Skeletal muscle cell (primary cell): ENCODE measurements at regions not wholly inside any gene's neighbourhood (a gene's known extent, or its start where the extent isn't known, plus 50 kb on each side); places are given as distances from the start of the nearest gene placed in this dataset.

ENCODE experiments used
- DNase-seq: peaks from one replicate; pipeline ENCODE4 v3.0.0-alpha.2; 2010; ENCODE audit warnings: low read depth
- H3K4me3 ChIP-seq: 2 replicates; pipeline ENCODE4 v1.5.1; 2011; ENCODE audit warnings: low read depth, mild to moderate bottlenecking, control low read depth, low read length, moderate library complexity

DNA sequence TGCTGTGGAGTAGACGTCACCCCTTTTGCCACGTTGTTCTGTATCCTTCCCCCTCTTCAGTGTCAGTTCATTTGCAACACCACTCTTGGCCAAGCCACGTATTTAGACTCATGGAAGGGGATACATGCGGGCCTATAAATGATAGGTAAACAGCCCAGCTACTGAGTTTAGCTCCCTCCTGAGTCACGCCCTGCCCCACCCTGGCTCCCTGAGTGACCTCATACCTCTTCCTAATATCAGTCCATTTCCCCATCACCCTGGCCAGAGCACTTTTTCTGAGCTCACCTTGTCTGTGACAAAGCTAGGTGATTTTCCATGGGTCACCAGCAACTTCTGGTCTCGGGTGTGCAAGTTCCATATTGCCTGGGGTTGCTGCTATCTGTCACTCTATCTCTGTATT is 147.2 kb upstream of the MAF start:
- no peak overlapping the region for H3K4me3 ChIP-seq
- no peak for DNase-seq

DNA sequence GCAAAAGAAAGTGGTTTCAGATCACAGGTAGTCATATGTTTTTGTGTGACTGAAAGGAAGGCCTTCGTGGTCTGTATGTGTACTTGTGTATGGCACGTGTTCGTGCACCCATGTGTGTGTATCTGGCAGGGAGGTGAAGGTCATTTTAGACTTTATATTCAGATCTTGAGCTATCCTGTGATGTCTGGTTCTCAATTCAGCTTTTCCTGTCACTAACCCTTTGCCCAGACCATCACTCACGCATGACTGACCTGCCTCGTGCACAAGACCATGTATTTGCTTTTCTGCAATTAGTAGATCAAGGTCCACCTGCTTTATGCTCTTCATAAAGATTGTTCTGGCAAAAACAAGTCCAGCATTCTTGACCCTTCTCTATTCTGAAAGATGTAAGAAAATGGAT is 139.7 kb upstream of the MAF start:
- DNase-seq, result no peak
- no peak overlapping the region for H3K4me3 ChIP-seq

DNA sequence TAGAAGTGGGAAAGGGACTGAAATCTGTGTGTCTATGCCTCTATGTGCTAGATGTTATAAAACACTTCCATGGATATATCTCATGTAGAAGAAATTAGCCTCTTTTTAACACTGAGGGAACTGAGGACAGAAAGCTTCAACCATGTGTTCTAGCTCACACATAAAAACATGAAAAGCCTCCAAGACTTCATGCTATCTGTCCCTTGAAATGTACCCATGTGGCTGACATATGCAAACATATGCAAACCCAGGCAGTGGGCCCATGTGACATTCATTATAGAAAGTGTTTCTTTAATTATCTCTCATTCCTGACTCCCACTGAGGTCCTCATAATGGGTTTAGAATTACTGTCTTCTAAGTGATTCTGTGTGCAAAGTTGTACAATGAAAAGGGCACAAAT is 134.7 kb upstream of the MAF start:
- DNase-seq, result no peak
- no peak overlapping the region for H3K4me3 ChIP-seq

DNA sequence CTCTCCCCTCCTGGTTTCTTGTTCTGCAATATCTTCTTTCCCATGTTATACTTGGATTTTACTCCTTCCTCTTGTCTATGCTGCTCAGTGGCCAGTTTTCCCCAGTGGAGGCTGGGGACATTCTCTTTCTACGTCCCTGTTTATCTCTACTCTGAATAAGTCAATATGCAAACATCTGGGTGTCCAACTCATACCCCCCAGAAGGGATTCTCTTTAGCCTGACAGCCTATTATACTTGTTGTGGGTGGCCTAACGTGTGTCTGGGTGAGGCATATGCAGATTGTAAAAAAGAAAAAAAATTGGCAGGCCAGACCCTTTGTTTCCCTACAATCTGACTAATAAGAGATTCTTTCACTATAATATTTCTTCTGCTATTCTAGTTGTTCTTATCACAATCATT is 134.2 kb upstream of the MAF start:
- no peak overlapping the region for H3K4me3 ChIP-seq
- DNase-seq, result no peak

DNA sequence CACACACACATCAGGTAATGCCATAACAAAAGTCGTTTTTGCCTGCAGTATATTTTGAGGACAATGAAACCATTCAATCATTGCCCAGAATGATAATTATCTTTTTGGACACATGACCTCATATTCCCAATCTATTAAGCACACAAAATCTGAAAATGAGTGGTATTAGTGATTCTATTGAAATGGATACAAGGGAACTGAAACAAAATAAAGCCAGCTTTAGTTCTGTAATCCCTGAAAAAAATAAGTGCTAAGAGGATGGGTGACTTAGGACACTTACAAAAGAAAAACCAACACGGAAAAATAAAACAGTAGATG is 128.3 kb upstream of the MAF start:
- H3K4me3 ChIP-seq, result no peak overlapping the region
- no peak for DNase-seq

DNA sequence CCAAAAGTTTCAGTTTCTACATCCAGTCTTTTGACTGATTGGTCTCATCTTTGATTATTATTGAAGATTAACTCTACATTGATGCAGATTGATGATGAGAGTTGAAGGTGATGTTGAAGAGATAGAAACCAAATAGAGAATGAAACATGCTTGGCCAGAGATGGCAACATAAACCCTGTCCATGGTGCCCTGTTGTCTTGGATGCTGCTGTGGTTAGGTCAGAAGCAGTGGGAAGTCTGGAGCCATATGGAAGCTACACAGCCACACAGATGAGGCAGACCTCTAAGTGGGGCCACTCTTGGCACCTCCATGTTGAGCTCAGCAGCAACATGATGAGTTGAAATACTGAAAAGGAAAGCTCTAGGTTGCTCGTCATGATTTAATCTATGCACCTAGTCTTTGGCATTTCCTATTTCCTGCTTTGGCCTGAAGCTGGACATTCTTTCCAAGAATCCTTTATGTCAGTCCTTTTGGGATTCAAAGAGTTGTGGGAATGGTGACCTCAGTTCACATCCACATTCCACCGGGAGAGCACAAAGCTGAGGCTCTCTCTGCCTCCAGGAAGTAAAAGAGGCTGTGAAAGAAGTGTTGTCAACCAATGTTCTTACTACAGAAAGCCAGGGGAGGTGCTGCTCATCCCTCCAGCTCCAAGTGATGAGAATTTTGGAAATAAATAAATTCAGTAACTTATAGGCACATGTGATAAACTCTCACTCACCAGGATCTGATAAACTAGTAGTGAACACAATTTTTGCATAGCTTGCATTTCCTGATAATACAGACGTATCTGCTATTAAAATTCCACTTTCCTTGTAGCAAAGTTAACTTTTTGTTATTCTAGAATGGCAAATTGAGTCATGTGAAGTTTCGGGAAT is 127.7 kb upstream of the MAF start:
- H3K4me3 ChIP-seq, result no peak overlapping the region
- no peak for DNase-seq

DNA sequence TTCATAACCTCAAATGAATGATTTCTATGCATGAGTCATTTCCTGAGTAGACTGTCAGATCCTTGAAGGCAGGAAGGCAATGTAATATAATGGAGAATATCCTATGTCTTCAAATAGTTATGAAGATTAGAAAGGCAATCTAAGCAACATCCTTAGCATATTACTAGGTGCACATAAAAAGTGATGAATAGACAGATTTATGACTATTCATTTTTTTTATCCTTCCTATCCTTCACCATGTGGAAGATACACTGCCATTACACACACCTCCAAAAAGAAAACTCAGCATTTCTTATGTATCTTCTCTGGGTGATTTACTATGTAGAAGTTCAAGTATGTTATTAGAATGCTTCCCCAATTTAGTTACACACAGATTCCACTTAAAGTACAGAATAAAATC is 126.4 kb upstream of the MAF start:
- no peak for DNase-seq

DNA sequence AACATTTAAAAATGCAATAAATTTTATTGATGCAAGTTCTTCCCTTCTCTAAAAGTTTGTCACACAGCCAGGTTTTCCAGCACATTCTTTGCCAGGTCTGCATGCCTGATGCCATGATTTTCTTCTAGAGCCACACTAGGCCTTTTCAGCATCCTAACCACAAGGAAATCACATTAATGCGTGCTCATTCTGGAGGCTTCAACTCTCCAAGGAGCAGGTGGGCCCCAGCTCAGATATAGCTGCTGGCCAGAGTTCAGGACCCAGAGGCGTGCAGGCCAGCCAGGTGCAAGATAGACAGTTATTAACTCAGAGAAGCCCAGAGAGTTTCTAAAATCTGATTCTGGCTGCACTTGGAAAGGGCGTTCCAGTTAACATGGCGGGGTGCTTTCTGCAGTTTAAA is 124.5 kb upstream of the MAF start:
- DNase-seq, result no peak
- no peak overlapping the region for H3K4me3 ChIP-seq

More for the DNA sequence above, 126.4 kb upstream of the MAF start:
- no peak overlapping the region for H3K4me3 ChIP-seq

DNA sequence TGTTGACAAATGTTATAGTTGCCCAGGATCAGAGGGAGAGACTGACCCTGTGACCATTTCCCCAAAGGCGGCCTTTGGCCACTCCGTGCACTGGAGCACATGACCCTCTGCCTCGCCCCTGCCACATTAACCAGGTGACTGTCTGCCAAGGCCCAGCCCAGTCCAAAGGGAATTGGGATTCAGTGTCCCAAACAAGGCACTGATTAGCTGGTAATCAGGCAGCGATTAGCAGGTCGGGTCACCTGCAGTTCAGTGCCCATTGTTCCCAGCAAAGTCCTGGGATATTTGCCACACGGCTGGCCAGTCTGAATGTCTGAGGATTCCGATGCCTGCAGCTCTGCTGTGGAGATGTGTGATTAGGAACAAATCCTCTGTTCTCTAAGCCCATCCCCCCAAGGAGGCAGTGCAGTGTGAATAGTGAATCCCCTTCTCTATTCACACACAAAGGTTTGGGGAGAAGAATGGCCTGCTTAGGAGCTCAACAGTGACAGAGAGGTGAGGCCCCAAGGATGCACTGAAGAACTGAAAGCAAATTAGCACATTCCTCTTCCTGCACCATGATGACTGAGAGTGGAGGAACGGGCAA is 123.1 kb upstream of the MAF start:
- H3K4me3 ChIP-seq, result no peak overlapping the region
- DNase-seq, result no peak

DNA sequence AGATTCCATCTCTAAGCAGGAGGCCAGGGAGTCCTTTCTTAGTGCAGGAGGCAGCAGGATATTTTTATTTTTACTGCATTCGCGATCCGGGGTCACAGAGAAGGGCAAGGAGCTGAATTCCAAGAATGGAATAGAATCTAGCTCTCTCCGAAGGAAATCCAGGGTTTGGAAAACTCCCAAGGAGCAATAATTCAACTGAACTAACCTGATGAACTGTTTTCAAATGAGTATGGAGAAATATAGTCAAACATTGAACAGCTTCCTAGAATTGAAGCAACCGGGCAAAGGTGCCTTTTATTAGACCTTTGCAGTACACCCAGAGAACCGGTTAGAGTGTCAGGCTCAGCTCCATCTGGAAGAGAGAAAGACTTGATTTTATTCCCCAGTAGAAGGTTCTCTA is 120.7 kb upstream of the MAF start:
- DNase-seq, result no peak
- no peak overlapping the region for H3K4me3 ChIP-seq

DNA sequence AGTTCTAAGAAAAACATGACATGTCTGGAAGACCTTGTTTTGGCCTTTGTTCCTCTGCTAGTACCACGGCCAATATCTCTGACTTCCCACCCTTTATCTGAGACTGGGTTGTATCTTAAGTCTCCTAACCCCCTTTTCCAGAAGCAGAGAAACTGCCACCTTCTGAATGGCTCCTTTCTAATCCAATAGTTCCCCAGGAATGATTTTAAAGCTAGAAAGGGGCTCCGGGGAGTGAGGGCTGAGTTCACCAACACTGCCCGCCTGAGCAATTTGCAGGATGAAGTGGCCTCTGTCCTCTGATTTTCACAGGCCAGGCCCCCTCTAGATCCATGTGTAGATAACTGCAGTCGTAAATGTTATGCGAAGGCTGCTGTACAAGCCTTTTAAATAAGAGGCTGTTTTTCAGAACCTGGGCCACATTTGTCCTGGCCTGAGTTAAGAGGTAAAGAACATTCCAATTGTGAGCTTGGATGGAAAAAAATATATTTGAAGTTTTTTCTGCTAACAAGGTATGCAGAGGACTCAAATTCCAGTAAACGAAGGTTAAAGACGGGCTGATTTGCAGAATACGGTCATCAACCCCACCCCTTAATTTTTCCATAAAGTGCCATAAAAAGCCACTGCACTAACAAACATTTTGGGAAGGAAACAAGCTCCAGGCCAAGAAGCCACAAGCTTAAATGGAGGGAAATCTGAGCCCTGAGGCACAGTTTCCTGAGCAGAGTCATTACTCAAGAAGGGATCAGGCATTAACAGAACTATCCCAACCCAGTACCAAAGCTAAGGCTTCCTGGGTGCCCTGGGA is 117.0 kb upstream of the MAF start:
- no peak overlapping the region for H3K4me3 ChIP-seq

DNA sequence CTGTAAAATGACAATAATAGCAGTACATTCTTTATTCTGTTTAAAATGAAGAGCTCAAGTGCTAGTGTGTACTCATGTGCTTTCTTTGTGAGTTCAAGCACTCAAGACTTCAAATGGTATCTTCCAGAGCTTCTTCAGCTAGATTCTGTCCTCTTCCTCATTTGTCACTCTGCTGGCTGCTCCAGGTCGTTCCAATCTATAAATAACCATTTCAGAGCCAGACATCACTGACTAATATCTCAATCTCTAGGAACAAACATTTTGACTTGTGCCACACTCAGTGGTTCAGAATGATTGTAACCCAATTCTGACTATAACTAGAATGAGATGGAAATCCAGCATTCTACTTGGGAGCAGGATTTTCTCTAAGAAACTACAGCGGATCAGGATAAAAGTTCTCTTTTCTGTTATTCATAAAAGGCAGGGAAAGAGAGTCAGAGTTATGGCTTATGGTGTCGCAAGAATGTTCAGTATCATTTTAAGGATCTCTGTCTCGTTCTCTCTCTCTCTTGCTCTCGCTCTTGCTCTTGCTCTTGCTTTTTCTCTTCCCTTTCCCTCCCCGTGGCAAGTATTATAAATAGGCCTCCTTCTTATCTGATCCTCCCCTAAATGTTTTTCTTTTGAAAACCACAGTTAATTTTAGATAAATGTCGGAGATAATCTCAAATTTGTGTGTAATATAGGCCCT is 116.3 kb upstream of the MAF start:
- no peak for DNase-seq
- no peak overlapping the region for H3K4me3 ChIP-seq

More for the DNA sequence above, 117.0 kb upstream of the MAF start:
- DNase-seq, result no peak

DNA sequence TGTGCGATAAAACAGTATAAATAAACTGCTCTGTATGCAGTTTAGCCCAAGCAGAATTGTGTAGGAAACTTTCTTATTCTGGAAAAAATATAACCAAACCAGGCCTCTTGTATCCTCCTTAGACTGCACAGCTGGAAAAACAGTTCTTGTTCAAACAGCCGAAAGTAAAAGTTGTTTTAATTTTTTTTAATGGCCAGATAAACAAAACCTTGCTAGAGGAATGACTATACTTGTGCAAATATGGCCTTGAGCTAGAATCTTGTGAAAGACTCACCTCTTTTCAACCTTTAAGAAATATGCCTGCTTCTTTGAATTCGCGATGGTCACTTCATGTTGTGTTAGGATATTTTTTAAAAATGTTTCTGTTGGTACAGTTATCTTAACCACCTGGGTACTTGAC is 114.5 kb upstream of the MAF start:
- H3K4me3 ChIP-seq, result no peak overlapping the region
- DNase-seq, result no peak

DNA sequence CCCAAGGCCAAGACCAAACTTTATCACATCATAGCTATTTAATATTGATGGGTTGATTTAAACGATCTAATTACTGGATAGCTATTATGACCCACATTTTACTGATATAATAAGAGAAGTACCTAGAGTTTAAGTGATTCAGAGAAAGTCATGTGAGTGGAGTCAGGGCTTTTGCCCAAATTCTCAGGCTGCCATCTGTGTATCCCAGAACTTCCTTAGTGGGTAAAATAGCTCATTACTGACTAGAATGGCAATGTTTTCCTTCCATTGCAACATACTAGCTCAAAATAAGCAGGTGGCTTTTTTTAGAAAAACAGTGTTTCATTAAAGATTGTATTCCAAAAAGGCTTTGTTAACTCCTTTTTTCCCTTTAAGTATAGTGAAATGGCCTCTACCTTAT is 113.9 kb upstream of the MAF start:
- no peak for DNase-seq
- H3K4me3 ChIP-seq, result no peak overlapping the region

DNA sequence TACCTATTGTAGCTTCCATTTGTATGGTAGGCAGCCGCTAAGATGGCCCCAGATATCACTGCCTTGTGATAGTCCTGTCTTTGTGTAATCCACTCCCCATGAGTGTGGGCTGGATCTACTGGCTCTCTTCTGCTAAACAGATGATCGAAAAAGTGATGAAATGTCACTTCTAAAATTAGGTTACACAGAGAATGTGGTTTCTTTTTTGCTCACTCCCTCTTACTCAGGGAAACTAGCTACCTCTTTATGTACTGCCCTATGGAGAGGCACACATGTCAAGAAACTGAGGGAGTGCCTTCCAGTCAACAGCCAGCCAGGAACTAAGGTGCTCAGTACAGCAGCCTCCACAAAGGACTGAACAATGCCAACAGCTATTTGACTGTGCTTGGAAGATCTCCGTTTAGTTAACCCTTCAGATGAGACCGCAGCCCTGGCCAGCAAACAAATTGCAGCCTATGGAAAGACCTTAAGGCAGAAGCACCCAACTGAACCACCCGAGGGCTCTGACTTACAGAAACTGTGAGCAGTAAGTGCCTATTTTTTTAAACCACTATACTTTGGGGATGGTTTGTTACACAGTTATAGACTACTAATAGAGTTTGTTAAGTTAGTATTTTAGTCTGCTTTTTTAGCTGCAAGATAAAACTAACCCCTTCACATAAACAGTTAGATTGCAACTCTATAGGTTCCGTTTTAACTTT is 113.2 kb upstream of the MAF start:
- H3K4me3 ChIP-seq, result no peak overlapping the region
- no peak for DNase-seq

DNA sequence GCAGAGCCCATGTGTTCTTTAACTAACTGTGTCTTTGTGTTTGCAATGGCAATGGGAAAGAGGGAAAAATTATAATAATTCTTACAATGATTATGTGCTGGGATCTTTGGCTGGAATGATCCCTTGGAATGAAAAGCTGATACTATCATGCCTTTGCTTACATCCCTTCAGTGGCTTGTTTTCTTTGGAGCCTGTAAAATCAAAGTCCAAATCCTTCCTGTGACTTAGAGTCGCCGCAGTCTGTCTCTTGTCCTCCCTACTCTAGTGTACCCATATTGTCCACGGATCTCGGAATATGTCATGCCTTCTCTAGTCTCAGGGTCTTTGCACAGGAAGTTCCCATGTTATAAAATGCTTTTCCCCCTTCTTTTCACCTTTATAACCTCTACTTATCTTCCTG is 111.7 kb upstream of the MAF start:
- DNase-seq, result no peak
- no peak overlapping the region for H3K4me3 ChIP-seq

DNA sequence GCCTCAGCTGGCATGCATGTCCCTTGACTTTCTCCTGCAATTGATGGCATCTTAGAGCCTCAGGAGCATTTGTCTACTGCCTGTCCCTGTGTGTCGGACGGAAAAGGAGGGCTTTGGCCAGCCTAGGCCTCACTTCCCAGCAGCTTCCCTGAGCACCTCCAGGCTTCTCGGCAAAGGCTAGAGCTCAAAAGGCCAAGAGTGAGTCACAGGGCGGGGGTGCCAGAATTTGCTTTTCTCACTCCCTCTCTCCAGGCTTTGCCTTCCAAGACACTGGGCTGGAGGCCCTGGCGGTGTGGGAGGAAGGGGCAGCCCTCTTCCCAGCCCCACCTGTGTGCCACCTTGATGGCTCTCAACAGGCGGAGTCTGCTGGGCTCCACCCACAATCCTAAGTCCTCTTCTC is 107.3 kb upstream of the MAF start:
- no peak overlapping the region for H3K4me3 ChIP-seq
- DNase-seq, result no peak

DNA sequence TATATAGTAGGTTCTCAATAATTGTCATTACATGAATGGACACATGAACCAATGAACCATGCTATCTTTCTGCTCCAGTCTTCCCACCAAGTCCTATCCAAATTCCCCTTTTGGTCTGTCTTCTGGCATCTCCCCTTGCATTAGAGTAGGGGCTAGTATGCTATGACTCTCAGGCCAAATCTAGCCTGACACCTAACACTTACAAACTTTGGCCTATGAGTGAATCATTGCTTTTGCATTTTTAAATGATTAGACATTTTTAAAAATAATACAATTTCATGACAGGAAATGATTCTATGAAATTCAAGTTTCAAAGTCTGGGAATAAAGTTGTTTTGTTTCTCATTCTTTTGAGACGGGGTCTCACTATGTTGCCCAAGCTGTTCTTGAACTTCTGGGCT is 102.5 kb upstream of the MAF start:
- DNase-seq, result no peak
- H3K4me3 ChIP-seq, result no peak overlapping the region

DNA sequence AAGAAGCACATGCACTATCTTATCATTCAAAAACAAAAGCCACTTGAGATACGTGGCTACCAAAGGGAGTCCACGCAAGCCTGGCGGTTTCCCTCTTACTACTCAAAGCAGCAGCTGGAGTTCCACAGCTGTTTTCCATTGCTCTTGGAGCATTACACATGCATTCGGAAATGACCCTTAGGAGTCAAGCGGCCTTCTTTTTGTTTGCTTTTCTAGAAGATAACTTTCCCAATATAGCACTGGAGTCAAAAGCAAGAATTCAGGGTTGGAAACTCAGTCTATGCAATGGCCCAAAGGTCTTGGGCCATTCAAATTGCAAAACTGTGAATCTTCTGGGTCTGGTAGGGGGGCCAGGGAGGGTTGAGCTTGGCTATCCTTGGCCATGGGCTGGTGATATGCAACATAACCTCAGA is 97.8 kb upstream of the MAF start:
- no peak overlapping the region for H3K4me3 ChIP-seq
- no peak for DNase-seq
